IMR-90 (cell line): ENCODE measurements at regions not wholly inside any gene's neighbourhood (a gene's known extent, or its start where the extent isn't known, plus 50 kb on each side); places are given as distances from the start of the nearest gene placed in this dataset.

Experiments
- ATAC-seq: fragments of 200-7000 bp; cut with Tn5 transposase; 2 replicates; pipeline ENCODE4 v1.9.1; 2020; ENCODE audit warnings: low read depth, mild to moderate bottlenecking, moderate library complexity
- BruUV-seq: library from RNA; stranded (reverse); fragments of 400-500 nt; replicated peaks from 2 replicates; lab custom pipeline; 2021; lab: Mats Ljungman, UMichigan
- CTCF ChIA-PET: fragments of 300-600 bp; formaldehyde crosslinking; extraction: SDS; loops from one replicate; lab custom pipeline; 2021; ENCODE audit warnings: antibody characterized with exemption; lab: Yijun Ruan, JAX
- POLR2A ChIA-PET: fragments of 300-600 bp; sonication (Branson Sonifier 250); formaldehyde crosslinking; loops from one replicate; lab custom pipeline; 2022; ENCODE audit warnings: antibody characterized with exemption; ENCODE audit not compliant: unreplicated experiment; lab: Charles Lee
- DNase-seq: peaks from one replicate; pipeline ENCODE4 v3.0.0; 2013
- H2AFZ ChIP-seq: replicated peaks from 2 replicates; pipeline ENCODE3; 2013; ENCODE audit warnings: low read length, mild to moderate bottlenecking; ENCODE audit not compliant: poor library complexity
- H2AK5ac ChIP-seq: 2 replicates; pipeline ENCODE4 v1.6.1; 2013; ENCODE audit warnings: low read depth, low read length, inconsistent platforms
- H2AK9ac ChIP-seq: replicated peaks from 2 replicates; pipeline ENCODE3; 2013; ENCODE audit warnings: mild to moderate bottlenecking, low read depth, low read length, moderate library complexity; ENCODE audit not compliant: poor library complexity
- H2BK120ac ChIP-seq: 2 replicates; pipeline ENCODE4 v1.6.1; 2013; ENCODE audit warnings: low read depth, low read length, inconsistent platforms
- H2BK15ac ChIP-seq: 3 replicates; pipeline ENCODE4 v1.6.1; 2013; ENCODE audit warnings: low read depth, low read length, inconsistent platforms
- H2BK20ac ChIP-seq: 2 replicates; pipeline ENCODE4 v1.6.1; 2013; ENCODE audit warnings: low read depth, mild to moderate bottlenecking, inconsistent platforms, low read length, moderate library complexity
- H2BK5ac ChIP-seq: 2 replicates; pipeline ENCODE4 v1.6.1; 2013; ENCODE audit warnings: mild to moderate bottlenecking, low read depth, low read length, inconsistent platforms; ENCODE audit not compliant: poor library complexity, severe bottlenecking
- H3K14ac ChIP-seq: replicated peaks from 2 replicates; pipeline ENCODE4 v1.6.1; 2013; ENCODE audit warnings: low read depth, low read length, inconsistent platforms
- H3K18ac ChIP-seq: 2 replicates; pipeline ENCODE4 v1.6.1; 2013; ENCODE audit warnings: low read depth, low read length, control low read depth
- H3K23ac ChIP-seq: 2 replicates; pipeline ENCODE4 v1.6.1; 2013; ENCODE audit warnings: low read depth, low read length, inconsistent platforms
- H3K27ac ChIP-seq: 2 replicates; pipeline ENCODE4 v1.5.1; 2013; ENCODE audit warnings: mild to moderate bottlenecking, control low read depth, low read length; ENCODE audit not compliant: insufficient read depth
- H3K27me3 ChIP-seq: 2 replicates; pipeline ENCODE4 v1.6.1; 2013; ENCODE audit warnings: low read length; ENCODE audit not compliant: control insufficient read depth, insufficient read depth
- H3K36me3 ChIP-seq: 2 replicates; pipeline ENCODE4 v1.6.1; 2013; ENCODE audit warnings: low read length, mixed read lengths; ENCODE audit not compliant: control insufficient read depth, insufficient read depth
- H3K4ac ChIP-seq: 2 replicates; pipeline ENCODE4 v1.6.1; 2013; ENCODE audit warnings: low read depth, low read length, inconsistent platforms
- H3K4me1 ChIP-seq: 2 replicates; pipeline ENCODE4 v1.6.1; 2013; ENCODE audit warnings: low read length, mixed read lengths; ENCODE audit not compliant: control insufficient read depth, insufficient read depth
- H3K4me2 ChIP-seq: 2 replicates; pipeline ENCODE4 v1.6.1; 2013; ENCODE audit warnings: low read depth, mild to moderate bottlenecking, control low read depth, low read length, moderate library complexity
- H3K4me3 ChIP-seq: 2 replicates; pipeline ENCODE4 v1.5.1; 2013; ENCODE audit warnings: low read depth, mild to moderate bottlenecking, control low read depth, low read length, moderate library complexity; ENCODE audit not compliant: insufficient read depth
- H3K56ac ChIP-seq: 2 replicates; pipeline ENCODE4 v1.6.1; 2013; ENCODE audit warnings: low read length, inconsistent platforms; ENCODE audit not compliant: insufficient read depth; ENCODE audit errors: extremely low read depth
- H3K79me1 ChIP-seq, 2 experiments: 2 replicates each; pipeline ENCODE4 v1.6.1; 2013; ENCODE audit warnings: low read length in 2 of 2, inconsistent platforms in 1 of 2, low read depth in 1 of 2
- H3K9ac ChIP-seq: 2 replicates; pipeline ENCODE4 v1.6.1; 2013; ENCODE audit warnings: low read depth, low read length, control low read depth
- H3K9me1 ChIP-seq: 2 replicates; pipeline ENCODE4 v1.6.1; 2013; ENCODE audit warnings: low read length, inconsistent platforms; ENCODE audit not compliant: insufficient read depth
- H3K9me3 ChIP-seq: 2 replicates; pipeline ENCODE4 v1.6.1; 2013; ENCODE audit warnings: low read length; ENCODE audit not compliant: control insufficient read depth, insufficient read depth
- H4K20me1 ChIP-seq: 2 replicates; pipeline ENCODE4 v1.6.1; 2013; ENCODE audit warnings: low read length, inconsistent platforms; ENCODE audit not compliant: insufficient read depth
- H4K5ac ChIP-seq: 2 replicates; pipeline ENCODE4 v1.6.1; 2013; ENCODE audit warnings: mild to moderate bottlenecking, low read depth, low read length, control low read depth
- H4K8ac ChIP-seq, 2 experiments: 2 replicates each; pipeline ENCODE4 v1.6.1; 2013; ENCODE audit warnings: low read depth in 2 of 2, low read length in 2 of 2, control low read depth in 1 of 2, inconsistent platforms in 1 of 2
- H4K91ac ChIP-seq: 2 replicates; pipeline ENCODE4 v1.6.1; 2013; ENCODE audit warnings: low read depth, low read length, inconsistent platforms; ENCODE audit not compliant: insufficient read depth
- CEBPB ChIP-seq: IDR thresholded peaks from 2 replicates; pipeline ENCODE4 v1.6.1; 2012; ENCODE audit warnings: low read depth, low read length, improper control_type of control experiment
- FOS ChIP-seq: fragments of 150-350 bp; IDR thresholded peaks from 2 replicates; pipeline ENCODE4 v1.6.1; 2016; ENCODE audit warnings: low read depth, low read length
- MAFK ChIP-seq: IDR thresholded peaks from 2 replicates; pipeline ENCODE4 v1.6.1; 2012; ENCODE audit warnings: low read depth, low read length, improper control_type of control experiment
- MXI1 ChIP-seq: IDR thresholded peaks from 2 replicates; pipeline ENCODE4 v1.6.1; 2012; ENCODE audit warnings: low read depth, mild to moderate bottlenecking, low read length, moderate library complexity, borderline replicate concordance
- POLR2A ChIP-seq: IDR thresholded peaks from 2 replicates; pipeline ENCODE4 v1.6.1; 2012; ENCODE audit warnings: mild to moderate bottlenecking, low read depth, low read length
- RCOR1 ChIP-seq: IDR thresholded peaks from 2 replicates; pipeline ENCODE4 v1.6.1; 2012; ENCODE audit warnings: mild to moderate bottlenecking, low read length, improper control_type of control experiment; ENCODE audit not compliant: insufficient replicate concordance
- RFX5 ChIP-seq: IDR thresholded peaks from 2 replicates; pipeline ENCODE4 v1.8.0; 2012; ENCODE audit warnings: low read depth, mild to moderate bottlenecking, low read length, moderate library complexity
- SMC3 ChIP-seq: fragments of 150-350 bp; IDR thresholded peaks from 2 replicates; pipeline ENCODE4 v1.6.1; 2016; ENCODE audit warnings: low read depth, mild to moderate bottlenecking, antibody characterized with exemption, low read length, moderate library complexity
- WGBS, 2 experiments: methylation state at CpG; one replicate each; pipeline versions ENCODE4 v1.1.5 to v1.1.7; 2013; ENCODE audit warnings: missing lambda C conversion rate in 2 of 2; ENCODE audit not compliant: insufficient read length in 1 of 2; ENCODE audit errors: extremely low coverage in 2 of 2; 5-methylcytosine and 5-hydroxymethylcytosine counted together
- dilution Hi-C: fragments of 300-500 bp; cut with HindIII; formaldehyde crosslinking; loops from one replicate; pipeline ENCODE4 v1.14.3; 2018; ENCODE audit warnings: low sequenced_read_pairs; ENCODE audit not compliant: unreplicated experiment
- in situ Hi-C: fragments of 300-500 bp; cut with MboI; formaldehyde crosslinking; loops from 3 replicates; pipeline ENCODE4 v1.14.3; 2019; ENCODE audit warnings: low sequenced_read_pairs, inconsistent platforms, mixed read lengths
- intact Hi-C: fragments of 100-400 bp; cut with micrococcal nuclease; formaldehyde crosslinking; loops from 2 replicates; pipeline ENCODE4 v1.10.0; 2022
- TF ChIP-seq, protein P1 (sequence below): fragments of 150-350 bp; IDR thresholded peaks from 2 replicates; pipeline ENCODE4 v1.6.1; 2017; ENCODE audit warnings: mild to moderate bottlenecking, antibody characterized with exemption, low read length, low read depth

DNA sequence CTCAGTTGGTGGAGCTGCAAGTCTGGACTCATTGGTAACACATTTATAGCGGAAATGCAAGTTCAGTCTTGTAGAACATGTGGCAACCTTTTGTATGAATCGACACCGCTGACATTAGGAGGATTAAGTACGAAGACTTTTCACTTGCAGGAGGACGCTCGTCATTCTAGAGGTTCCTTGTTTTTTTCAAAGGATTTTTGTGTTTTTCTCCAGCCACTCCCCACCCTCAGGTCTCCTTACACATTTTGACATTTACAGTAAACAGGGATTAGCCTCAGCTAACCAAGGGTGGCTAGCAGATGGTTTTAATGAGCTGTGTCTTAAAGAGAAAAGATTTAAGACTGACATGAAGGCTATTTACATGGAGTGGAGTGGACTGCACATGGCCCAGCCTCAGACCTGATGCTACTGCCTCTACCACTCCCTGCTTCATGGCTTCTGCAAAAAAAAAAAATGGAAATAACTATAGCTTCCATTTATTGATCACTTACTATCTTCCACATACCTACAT lies 173.8 kb downstream of the TRIB2 start:
- 100% methylated on average over 1 of the region's 6 CpGs; no CpG with 5 or more reads in 1 of the 2 experiments for WGBS, 2 experiments
- Histone ChIP-seq H2BK5ac (no peak overlapping the region), H3K14ac (no peak overlapping the region), H3K4me1 (no peaks in the 10 kb centered on the region), H3K36me3 (no peaks in the 10 kb centered on the region), H3K18ac (no peak overlapping the region), H3K23ac (no peak overlapping the region), H2AK5ac (no peak overlapping the region), H3K9me3 (peaks cover 9% of the 10 kb centered on the region; the same call in 1 of the 2 replicates), H3K9me1 (no peaks in the 10 kb centered on the region), H4K5ac (no peak overlapping the region), H3K9ac (no peak overlapping the region), H3K27ac (no peak overlapping the region), H2BK15ac (no peak overlapping the region), H3K27me3 (no peaks in the 10 kb centered on the region), H3K4me2 (no peak overlapping the region), H3K4ac (no peak overlapping the region), H2BK20ac (no peak overlapping the region), H4K91ac (no peak overlapping the region), H2BK120ac (no peak overlapping the region), H3K4me3 (no peak overlapping the region), H4K8ac (no peak overlapping the region), H2AK9ac (no peak overlapping the region), H2AFZ (no peak overlapping the region), H3K79me1 (no peaks in the 10 kb centered on the region), H4K20me1 (no peaks in the 10 kb centered on the region), H3K56ac (no peak overlapping the region)
- no TSS peak for BruUV-seq
- CTCF ChIA-PET, result interaction anchor here (0.5 kb wide), 1 partner anchor 18 kb away, joined by 11 read pairs; no protein-coding TSS in a partner anchor
- ATAC-seq, result no peak
- intact Hi-C loops (no loop called here), in situ Hi-C loops (no loop called here), dilution Hi-C loops (no loop called here)
- DNase-seq, result no peak
- TF ChIP-seq CEBPB (no peak), POLR2A (no peak), MXI1 (no peak), SMC3 (no peak), MAFK (no peak), FOS (no peak), RFX5 (no peak), RCOR1 (no peak)
- TF ChIP-seq, protein P1, sequence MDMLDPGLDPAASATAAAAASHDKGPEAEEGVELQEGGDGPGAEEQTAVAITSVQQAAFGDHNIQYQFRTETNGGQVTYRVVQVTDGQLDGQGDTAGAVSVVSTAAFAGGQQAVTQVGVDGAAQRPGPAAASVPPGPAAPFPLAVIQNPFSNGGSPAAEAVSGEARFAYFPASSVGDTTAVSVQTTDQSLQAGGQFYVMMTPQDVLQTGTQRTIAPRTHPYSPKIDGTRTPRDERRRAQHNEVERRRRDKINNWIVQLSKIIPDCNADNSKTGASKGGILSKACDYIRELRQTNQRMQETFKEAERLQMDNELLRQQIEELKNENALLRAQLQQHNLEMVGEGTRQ, result no peak
- POLR2A ChIA-PET, result no interaction called here
